SK-N-SH (cell line): ENCODE measurements at regions not wholly inside any gene's neighbourhood (a gene's known extent, or its start where the extent isn't known, plus 50 kb on each side); places are given as distances from the start of the nearest gene placed in this dataset.

ENCODE experiments used
- CHD2 ChIP-seq: fragments of 150-350 bp; IDR thresholded peaks from 2 replicates; pipeline ENCODE4 v1.6.1; 2018; ENCODE audit warnings: low read length; ENCODE audit not compliant: partially characterized antibody
- CTCF ChIP-seq: fragments of 200-600 bp; sonication (generic); IDR thresholded peaks from 2 replicates; pipeline ENCODE4 v1.6.1; 2017; ENCODE audit warnings: antibody characterized with exemption, mild to moderate bottlenecking, moderate library complexity
- EP300 ChIP-seq, 2 experiments: IDR thresholded peaks; 2 replicates each; pipeline versions ENCODE4 v1.4.0 to v1.6.1; 2012; ENCODE audit warnings: borderline replicate concordance in 1 of 2, low read depth in 1 of 2, low read length in 1 of 2
- EZH2phosphoT487 ChIP-seq: fragments of 200-600 bp; sonication (generic); IDR thresholded peaks from 2 replicates; pipeline ENCODE4 v1.6.1; 2017; ENCODE audit warnings: low read depth, mixed run types, mild to moderate bottlenecking, antibody characterized with exemption, moderate library complexity, borderline replicate concordance
- USF2 ChIP-seq: fragments of 150-350 bp; IDR thresholded peaks from 2 replicates; pipeline ENCODE4 v1.6.1; 2017; ENCODE audit warnings: antibody characterized with exemption, low read length, low read depth, borderline replicate concordance

GRCh38 chr1:219527994-219528393 is 84.9 kb downstream of the ZC3H11B start:
- TF ChIP-seq USF2: no peak
- TF ChIP-seq CTCF: no peak
- TF ChIP-seq CHD2: no peak
- TF ChIP-seq EP300 (IDR thresholded peaks at IDR 0.05; ENCODE audit: borderline replicate concordance in 1 of 2, low read depth in 1 of 2, low read length in 1 of 2): no peak
- TF ChIP-seq EZH2phosphoT487: no peak
